ENCODE measurements at regions not wholly inside any gene's neighbourhood (a gene's known extent, or its start where the extent isn't known, plus 50 kb on each side); places are given as distances from the start of the nearest gene placed in this dataset.

GRCh38 chr7:128170461-128170860 is 70.6 kb upstream of the LEP start:
- H3K4me1 ChIP-seq (ENCODE audit: control insufficient read depth, insufficient read depth, low read length): peaks cover 4% of the 10 kb centered on the region
- H3K9ac ChIP-seq (ENCODE audit: low read depth, low read length): no peak overlapping the region
- H3K9me3 ChIP-seq (ENCODE audit: control insufficient read depth, insufficient read depth, low read length): no peaks in the 10 kb centered on the region
- peaks cover 77% of the 10 kb centered on the region for H3K27me3 ChIP-seq (ENCODE audit: control insufficient read depth, insufficient read depth, low read length)
- H3K4me3 ChIP-seq (ENCODE audit: low read depth, low read length): no peak overlapping the region
- no peaks in the 10 kb centered on the region for H3K36me3 ChIP-seq (ENCODE audit: control insufficient read depth, insufficient read depth, low read length)

- Histone ChIP-seq H3K9ac (ENCODE audit: low read depth, low read length) (no peak overlapping the region), H3K27me3 (ENCODE audit: control insufficient read depth, insufficient read depth, low read length) (peaks cover 67% of the 10 kb centered on the region), H3K36me3 (ENCODE audit: control insufficient read depth, insufficient read depth, low read length) (no peaks in the 10 kb centered on the region), H3K4me1 (ENCODE audit: control insufficient read depth, insufficient read depth, low read length) (peaks cover 4% of the 10 kb centered on the region), H3K4me3 (ENCODE audit: low read depth, low read length) (no peak overlapping the region), H3K9me3 (ENCODE audit: control insufficient read depth, insufficient read depth, low read length) (no peaks in the 10 kb centered on the region)
Observed at GRCh38 chr7:128171342-128171918, 69.6 kb upstream of the LEP start.

- H3K4me3 ChIP-seq (ENCODE audit: low read depth, low read length): no peak overlapping the region
- peaks cover 69% of the 10 kb centered on the region for H3K27me3 ChIP-seq (ENCODE audit: control insufficient read depth, insufficient read depth, low read length)
- H3K9me3 ChIP-seq (ENCODE audit: control insufficient read depth, insufficient read depth, low read length): no peaks in the 10 kb centered on the region
- no peak overlapping the region for H3K9ac ChIP-seq (ENCODE audit: low read depth, low read length)
- H3K36me3 ChIP-seq (ENCODE audit: control insufficient read depth, insufficient read depth, low read length): no peaks in the 10 kb centered on the region
- H3K4me1 ChIP-seq (ENCODE audit: control insufficient read depth, insufficient read depth, low read length): peaks cover 4% of the 10 kb centered on the region
Observed at GRCh38 chr7:128172151-128172550, 68.9 kb upstream of the LEP start.

GRCh38 chr7:128172963-128173362 is 68.1 kb upstream of the LEP start:
- Histone ChIP-seq H3K4me3 (ENCODE audit: low read depth, low read length) (no peak overlapping the region), H3K9me3 (ENCODE audit: control insufficient read depth, insufficient read depth, low read length) (no peaks in the 10 kb centered on the region), H3K4me1 (ENCODE audit: control insufficient read depth, insufficient read depth, low read length) (peaks cover 4% of the 10 kb centered on the region), H3K36me3 (ENCODE audit: control insufficient read depth, insufficient read depth, low read length) (no peaks in the 10 kb centered on the region), H3K9ac (ENCODE audit: low read depth, low read length) (no peak overlapping the region), H3K27me3 (ENCODE audit: control insufficient read depth, insufficient read depth, low read length) (peaks cover 67% of the 10 kb centered on the region)

- H3K4me3 ChIP-seq (ENCODE audit: low read depth, low read length): no peak overlapping the region
- no peaks in the 10 kb centered on the region for H3K9me3 ChIP-seq (ENCODE audit: control insufficient read depth, insufficient read depth, low read length)
- H3K27me3 ChIP-seq (ENCODE audit: control insufficient read depth, insufficient read depth, low read length): peaks cover 56% of the 10 kb centered on the region
- H3K4me1 ChIP-seq (ENCODE audit: control insufficient read depth, insufficient read depth, low read length): no peaks in the 10 kb centered on the region
- no peaks in the 10 kb centered on the region for H3K36me3 ChIP-seq (ENCODE audit: control insufficient read depth, insufficient read depth, low read length)
- H3K9ac ChIP-seq (ENCODE audit: low read depth, low read length): no peak overlapping the region
Observed at GRCh38 chr7:128174386-128174785, 66.7 kb upstream of the LEP start.

DNA sequence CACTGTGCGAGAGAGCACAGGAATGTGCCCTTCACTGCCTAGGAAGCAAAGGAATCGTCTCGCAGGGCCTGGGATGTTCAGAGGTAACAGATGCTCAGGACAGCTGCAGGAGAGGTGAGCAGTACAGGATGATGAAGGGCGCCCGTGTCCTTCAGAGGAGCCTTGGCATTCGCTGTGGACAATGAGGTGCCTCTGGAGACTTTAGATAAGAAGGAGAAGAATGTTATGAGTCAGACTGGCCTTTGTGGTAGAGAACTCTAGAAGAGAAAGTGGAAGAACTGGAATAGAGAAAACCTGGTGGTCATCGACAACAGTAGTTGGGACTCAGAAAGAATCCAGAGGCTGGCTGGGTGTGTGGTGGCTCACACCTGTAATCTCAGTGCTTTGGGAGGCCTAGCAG is 64.4 kb upstream of the LEP start:
- H3K4me1 ChIP-seq (ENCODE audit: control insufficient read depth, insufficient read depth, low read length): no peaks in the 10 kb centered on the region
- peaks cover 41% of the 10 kb centered on the region for H3K27me3 ChIP-seq (ENCODE audit: control insufficient read depth, insufficient read depth, low read length)
- H3K9ac ChIP-seq (ENCODE audit: low read depth, low read length): no peak overlapping the region
- H3K9me3 ChIP-seq (ENCODE audit: control insufficient read depth, insufficient read depth, low read length): no peaks in the 10 kb centered on the region
- H3K4me3 ChIP-seq (ENCODE audit: low read depth, low read length): no peak overlapping the region
- H3K36me3 ChIP-seq (ENCODE audit: control insufficient read depth, insufficient read depth, low read length): no peaks in the 10 kb centered on the region

- Histone ChIP-seq H3K9ac (ENCODE audit: low read depth, low read length) (no peak overlapping the region), H3K4me3 (ENCODE audit: low read depth, low read length) (no peak overlapping the region)
Observed at GRCh38 chr7:128177768-128178550, 63.1 kb upstream of the LEP start.

DNA sequence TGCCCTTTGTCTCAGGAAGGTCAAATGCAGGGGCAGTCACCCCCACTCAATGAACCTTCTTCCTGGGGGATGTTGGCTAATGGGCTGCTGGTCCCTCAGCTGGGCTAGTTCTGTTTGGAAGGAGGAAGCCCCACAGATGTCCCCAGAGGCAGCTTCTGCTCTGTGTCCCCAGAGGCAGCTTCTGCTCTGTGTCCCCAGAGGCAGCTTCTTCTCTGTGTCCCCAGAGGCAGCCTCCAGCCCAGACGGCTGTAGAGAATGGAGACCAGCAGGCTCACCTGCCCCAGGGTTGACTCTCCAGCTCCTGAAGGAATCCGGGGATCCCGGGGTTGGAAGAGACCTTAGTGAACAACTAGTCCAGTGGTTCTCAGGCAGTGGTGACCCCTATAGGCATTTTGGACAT is 62.5 kb upstream of the LEP start:
- Histone ChIP-seq H3K27me3 (ENCODE audit: control insufficient read depth, insufficient read depth, low read length) (peaks cover 30% of the 10 kb centered on the region), H3K36me3 (ENCODE audit: control insufficient read depth, insufficient read depth, low read length) (no peaks in the 10 kb centered on the region), H3K9me3 (ENCODE audit: control insufficient read depth, insufficient read depth, low read length) (no peaks in the 10 kb centered on the region), H3K4me3 (ENCODE audit: low read depth, low read length) (no peak overlapping the region), H3K9ac (ENCODE audit: low read depth, low read length) (no peak overlapping the region), H3K4me1 (ENCODE audit: control insufficient read depth, insufficient read depth, low read length) (no peaks in the 10 kb centered on the region)

More at GRCh38 chr7:128177768-128178550, 63.1 kb upstream of the LEP start:
- Histone ChIP-seq H3K9me3 (ENCODE audit: control insufficient read depth, insufficient read depth, low read length) (no peaks in the 10 kb centered on the region), H3K27me3 (ENCODE audit: control insufficient read depth, insufficient read depth, low read length) (peaks cover 34% of the 10 kb centered on the region), H3K4me1 (ENCODE audit: control insufficient read depth, insufficient read depth, low read length) (no peaks in the 10 kb centered on the region), H3K36me3 (ENCODE audit: control insufficient read depth, insufficient read depth, low read length) (no peaks in the 10 kb centered on the region)

DNA sequence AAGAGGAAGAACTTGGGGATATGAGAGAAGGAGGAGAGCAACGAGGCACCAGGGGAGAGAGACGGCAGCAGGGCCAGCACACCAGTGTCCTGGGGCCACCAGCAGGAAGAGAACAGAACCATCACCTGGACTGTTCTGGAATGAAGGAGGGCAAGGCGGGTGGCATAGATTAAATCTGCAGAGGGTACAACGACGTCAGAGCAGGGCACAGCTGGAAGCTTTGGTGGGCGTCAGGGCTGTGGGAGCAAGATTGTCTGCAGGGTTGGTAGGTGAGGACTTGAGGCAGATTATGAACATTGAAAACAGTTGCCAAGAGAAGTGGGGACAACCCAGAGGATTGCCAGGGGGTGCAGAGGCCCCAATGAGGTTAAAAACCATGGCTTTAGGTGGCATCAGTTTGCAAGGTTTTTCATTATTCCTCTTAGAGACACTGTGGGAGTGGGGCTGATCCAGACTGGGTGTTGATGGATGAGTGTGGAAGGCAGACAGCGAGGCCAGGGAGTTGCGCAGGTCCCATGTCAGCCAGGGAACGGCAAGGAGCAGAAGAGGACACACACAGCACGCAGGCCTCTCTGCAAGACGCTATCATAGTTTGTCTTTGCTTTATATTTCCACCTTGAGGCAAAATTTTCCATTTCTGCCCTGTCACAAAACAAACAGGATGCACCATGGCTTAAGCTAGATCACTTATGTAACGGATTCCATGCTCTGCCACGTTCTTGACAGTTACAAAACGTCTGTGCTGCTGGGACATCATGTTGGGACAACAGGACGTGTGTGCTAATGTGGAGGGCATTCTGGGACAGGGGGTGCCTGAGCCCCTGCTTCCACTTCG is 52.5 kb upstream of the LEP start:
- Histone ChIP-seq H3K4me3 (ENCODE audit: low read depth, low read length) (no peak overlapping the region), H3K9me3 (ENCODE audit: control insufficient read depth, insufficient read depth, low read length) (no peaks in the 10 kb centered on the region), H3K9ac (ENCODE audit: low read depth, low read length) (no peak overlapping the region), H3K36me3 (ENCODE audit: control insufficient read depth, insufficient read depth, low read length) (no peaks in the 10 kb centered on the region), H3K27me3 (ENCODE audit: control insufficient read depth, insufficient read depth, low read length) (peaks cover 25% of the 10 kb centered on the region), H3K4me1 (ENCODE audit: control insufficient read depth, insufficient read depth, low read length) (peaks cover 4% of the 10 kb centered on the region)

DNA sequence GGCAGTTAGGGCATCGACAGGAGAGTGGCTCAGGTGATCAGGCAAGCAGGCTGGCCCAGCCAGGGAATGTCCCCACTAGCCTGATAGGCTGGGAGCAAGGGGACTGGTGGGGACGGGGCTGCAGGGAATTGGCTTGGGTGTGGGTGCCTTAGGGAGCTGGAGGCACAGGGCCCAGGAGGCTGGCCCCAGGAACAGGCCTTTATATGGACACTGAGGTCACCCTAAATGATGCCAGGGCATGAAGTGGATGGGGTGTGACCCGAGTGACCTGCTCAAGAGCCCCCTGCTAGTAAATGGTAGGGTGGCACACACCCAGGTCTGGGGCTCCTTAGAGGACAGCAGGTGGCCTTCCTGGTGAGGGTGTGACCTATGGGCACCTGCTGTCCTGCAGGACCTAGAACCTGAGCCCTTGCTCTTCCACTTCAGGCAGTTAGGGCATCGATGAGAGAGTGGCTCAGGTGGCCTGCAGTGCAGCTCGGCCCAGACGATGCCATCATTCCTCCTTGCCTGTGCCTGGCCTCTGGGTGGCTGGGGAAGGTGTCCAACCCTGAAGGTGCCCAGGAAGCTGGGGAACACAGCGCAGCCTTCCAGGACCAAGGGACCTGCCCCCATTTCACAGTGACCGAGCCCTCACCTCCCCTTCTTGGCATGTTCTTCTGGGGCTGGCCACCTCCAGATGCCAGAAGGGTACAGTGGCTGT is 51.7 kb upstream of the LEP start:
- Histone ChIP-seq H3K27me3 (ENCODE audit: control insufficient read depth, insufficient read depth, low read length) (peaks cover 24% of the 10 kb centered on the region), H3K4me1 (ENCODE audit: control insufficient read depth, insufficient read depth, low read length) (peaks cover 4% of the 10 kb centered on the region), H3K36me3 (ENCODE audit: control insufficient read depth, insufficient read depth, low read length) (no peaks in the 10 kb centered on the region), H3K4me3 (ENCODE audit: low read depth, low read length) (no peak overlapping the region), H3K9ac (ENCODE audit: low read depth, low read length) (no peak overlapping the region), H3K9me3 (ENCODE audit: control insufficient read depth, insufficient read depth, low read length) (no peaks in the 10 kb centered on the region)

- no peaks in the 10 kb centered on the region for H3K36me3 ChIP-seq (ENCODE audit: control insufficient read depth, insufficient read depth, low read length)
- no peaks in the 10 kb centered on the region for H3K9me3 ChIP-seq (ENCODE audit: control insufficient read depth, insufficient read depth, low read length)
- H3K4me3 ChIP-seq (ENCODE audit: low read depth, low read length): no peak overlapping the region
- peaks cover 22% of the 10 kb centered on the region for H3K27me3 ChIP-seq (ENCODE audit: control insufficient read depth, insufficient read depth, low read length)
- H3K4me1 ChIP-seq (ENCODE audit: control insufficient read depth, insufficient read depth, low read length): peaks cover 4% of the 10 kb centered on the region
- no peak overlapping the region for H3K9ac ChIP-seq (ENCODE audit: low read depth, low read length)
Observed at GRCh38 chr7:128190051-128190647, 50.9 kb upstream of the LEP start.

All from iPS-15b (cell line).